Breast epithelium (tissue), 4 donors: ENCODE measurements at regions not wholly inside any gene's neighbourhood (a gene's known extent, or its start where the extent isn't known, plus 50 kb on each side); places are given as distances from the start of the nearest gene placed in this dataset.

Experiments
- DNase-seq, 2 donors: peaks; one replicate each; pipeline ENCODE4 v3.0.0-alpha.2; 2019; ENCODE audit warnings: low spot score in 2 of 2
- H3K27ac ChIP-seq, 2 donors: fragments of 200-600 bp; sonication (generic) in 1 of 2; one replicate each; pipeline ENCODE4 v1.5.1; 2016 to 2019; ENCODE audit warnings: mild to moderate bottlenecking in 1 of 2
- H3K27me3 ChIP-seq, 2 donors: fragments of 200-600 bp; sonication (generic) in 1 of 2; one replicate each; pipeline versions ENCODE4 v1.5.1 to v1.6.0; 2017 to 2019; ENCODE audit warnings: control low read depth in 1 of 2, mild to moderate bottlenecking in 1 of 2
- H3K36me3 ChIP-seq: fragments of 200-600 bp; one replicate; pipeline ENCODE4 v1.5.1; 2019
- H3K4me1 ChIP-seq, 2 donors: fragments of 200-600 bp; sonication (generic); one replicate each; pipeline ENCODE4 v1.5.1; 2016 to 2019; ENCODE audit warnings: control low read depth in 1 of 2
- H3K4me3 ChIP-seq, 3 donors: fragments of 200-600 bp; sonication (generic); 1 replicate in 2 of 3; 2 replicates in 1 of 3; pipeline ENCODE4 v1.5.1; 2016 to 2019; ENCODE audit warnings: mild to moderate bottlenecking in 3 of 3, moderate library complexity in 2 of 3
- H3K9me3 ChIP-seq, 2 donors: fragments of 200-600 bp; sonication (generic) in 1 of 2; one replicate each; pipeline ENCODE4 v1.5.1; 2016 to 2019; ENCODE audit warnings: control low read depth in 1 of 2
- CTCF ChIP-seq, 3 donors: fragments of 450-650 bp; IDR thresholded peaks; one replicate each; pipeline ENCODE4 v1.5.1; 2016 to 2017; ENCODE audit warnings: antibody characterized with exemption in 3 of 3, mild to moderate bottlenecking in 3 of 3, moderate library complexity in 3 of 3
- POLR2A ChIP-seq: fragments of 450-650 bp; IDR thresholded peaks from one replicate; pipeline ENCODE4 v1.6.1; 2016; ENCODE audit warnings: antibody characterized with exemption, mild to moderate bottlenecking, moderate library complexity
- POLR2AphosphoS5 ChIP-seq, 3 donors: sonication (generic); formaldehyde crosslinking; IDR thresholded peaks; one replicate each; pipeline ENCODE4 v1.6.1; 2017; ENCODE audit warnings: antibody characterized with exemption in 3 of 3
- intact Hi-C: fragments of 100-400 bp; cut with DNase I; formaldehyde crosslinking; loops from one replicate; pipeline ENCODE4 v1.15.1; 2023; ENCODE audit warnings: low total_unique reads

- H3K36me3 ChIP-seq, result no peaks in the 10 kb centered on the region
- no peaks in the 10 kb centered on the region for H3K4me1 ChIP-seq
- H3K27ac ChIP-seq, result no peak overlapping the region
- H3K4me3 ChIP-seq, result no peak overlapping the region
- intact Hi-C loops, result no loop called here
- no peak for TF ChIP-seq POLR2AphosphoS5 (IDR thresholded peaks at IDR 0.05)
- TF ChIP-seq POLR2A, result no peak
- no peak for TF ChIP-seq CTCF (IDR thresholded peaks at IDR 0.05)
- H3K27me3 ChIP-seq, result no peaks in the 10 kb centered on the region
- no peaks in the 10 kb centered on the region for H3K9me3 ChIP-seq
- no peak for DNase-seq
Measured at GRCh38 chr16:48947371-48947713, 334.3 kb downstream of the CBLN1 start.

GRCh38 chr16:48946686-48947370 lies 334.8 kb downstream of the CBLN1 start:
- H3K9me3 ChIP-seq, result no peaks in the 10 kb centered on the region
- no peaks in the 10 kb centered on the region for H3K36me3 ChIP-seq
- TF ChIP-seq POLR2A (no peak), CTCF (IDR thresholded peaks at IDR 0.05) (no peak), POLR2AphosphoS5 (IDR thresholded peaks at IDR 0.05) (no peak)
- no peak overlapping the region for H3K27ac ChIP-seq
- H3K27me3 ChIP-seq, result no peaks in the 10 kb centered on the region
- H3K4me1 ChIP-seq, result no peaks in the 10 kb centered on the region
- intact Hi-C loops, result no loop called here
- no peak overlapping the region for H3K4me3 ChIP-seq
- DNase-seq, result no peak

GRCh38 chr16:48942996-48943395 lies 333.0 kb upstream of the N4BP1 start:
- Histone ChIP-seq H3K27ac (no peak overlapping the region), H3K4me3 (no peak overlapping the region), H3K4me1 (no peaks in the 10 kb centered on the region), H3K9me3 (no peaks in the 10 kb centered on the region), H3K27me3 (no peaks in the 10 kb centered on the region), H3K36me3 (no peaks in the 10 kb centered on the region)
- no peak for DNase-seq
- intact Hi-C loops, result no loop called here
- TF ChIP-seq CTCF (IDR thresholded peaks at IDR 0.05) (no peak), POLR2A (no peak), POLR2AphosphoS5 (IDR thresholded peaks at IDR 0.05) (no peak)

- no peaks in the 10 kb centered on the region for H3K9me3 ChIP-seq
- no peaks in the 10 kb centered on the region for H3K27me3 ChIP-seq
- H3K4me3 ChIP-seq, result no peak overlapping the region
- intact Hi-C loops, result no loop called here
- no peak for DNase-seq
- TF ChIP-seq POLR2A, result no peak
- no peak for TF ChIP-seq POLR2AphosphoS5 (IDR thresholded peaks at IDR 0.05)
- TF ChIP-seq CTCF (IDR thresholded peaks at IDR 0.05), result no peak
- H3K4me1 ChIP-seq, result no peaks in the 10 kb centered on the region
- no peaks in the 10 kb centered on the region for H3K36me3 ChIP-seq
- H3K27ac ChIP-seq, result no peak overlapping the region
Measured at GRCh38 chr16:48936811-48937210, 326.8 kb upstream of the N4BP1 start.

- no peak for DNase-seq
- Histone ChIP-seq H3K9me3 (no peaks in the 10 kb centered on the region), H3K27me3 (no peaks in the 10 kb centered on the region), H3K27ac (no peak overlapping the region), H3K4me3 (no peak overlapping the region), H3K36me3 (no peaks in the 10 kb centered on the region), H3K4me1 (no peaks in the 10 kb centered on the region)
- TF ChIP-seq POLR2AphosphoS5 (IDR thresholded peaks at IDR 0.05) (no peak), CTCF (IDR thresholded peaks at IDR 0.05) (no peak), POLR2A (no peak)
- intact Hi-C loops, result no loop called here
Measured at GRCh38 chr16:48932216-48932855, 322.4 kb upstream of the N4BP1 start.
